ENCODE measurements at regions not wholly inside any gene's neighbourhood (a gene's known extent, or its start where the extent isn't known, plus 50 kb on each side); places are given as distances from the start of the nearest gene placed in this dataset.
"Not testable (repeated sequence)": the region's sequence is repeated elsewhere in the genome, so short reads cannot be mapped to it uniquely, and the experiment has no call there.

DNA sequence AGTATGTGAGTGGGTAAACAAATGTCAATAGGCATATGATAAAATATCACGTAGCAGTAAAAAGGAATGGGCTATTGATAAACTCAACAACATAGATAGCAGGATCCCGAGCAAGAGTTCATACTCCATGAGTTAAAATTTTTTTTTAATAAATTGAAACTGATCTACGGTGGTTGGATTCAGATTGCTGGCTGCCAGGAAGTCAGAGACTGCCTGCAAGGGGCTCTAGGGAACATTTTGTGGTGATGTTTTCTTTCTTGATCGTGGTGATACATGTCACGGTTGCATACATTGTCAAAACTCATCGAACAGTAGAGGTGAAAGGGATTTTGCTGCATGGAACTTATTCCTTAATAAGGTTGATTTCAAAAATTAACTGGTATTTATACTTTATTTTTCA lies 62.6 kb upstream of the WNT7B start:
- no peak for DNase-seq (ENCODE audit: extremely low read depth, low read depth, low spot score)

GRCh38 chr22:46040471-46041465 lies 63.8 kb upstream of the WNT7B start:
- DNase-seq (ENCODE audit: extremely low read depth, low read depth, low spot score) = no peak

DNA sequence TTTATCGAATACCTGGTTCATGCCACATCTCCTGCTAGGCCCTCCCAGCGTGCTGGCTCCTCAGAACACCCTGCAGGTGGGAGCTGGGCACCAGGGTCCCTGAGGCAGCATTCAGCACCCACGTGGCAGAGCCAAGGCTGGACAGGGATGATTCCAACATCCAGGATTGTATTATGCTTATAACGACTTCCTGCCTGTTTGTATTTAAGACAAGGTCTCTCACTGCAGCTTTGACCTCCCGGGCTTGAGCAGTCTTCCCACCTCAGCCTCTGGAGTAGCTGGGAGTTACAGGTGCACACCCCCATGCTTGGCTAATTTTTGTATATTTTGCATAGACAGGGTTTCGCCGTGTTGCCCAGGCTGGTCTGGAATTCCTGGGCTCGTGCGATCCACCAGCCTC lies 64.7 kb upstream of the WNT7B start:
- DNase-seq (ENCODE audit: extremely low read depth, low read depth, low spot score) = no peak

DNA sequence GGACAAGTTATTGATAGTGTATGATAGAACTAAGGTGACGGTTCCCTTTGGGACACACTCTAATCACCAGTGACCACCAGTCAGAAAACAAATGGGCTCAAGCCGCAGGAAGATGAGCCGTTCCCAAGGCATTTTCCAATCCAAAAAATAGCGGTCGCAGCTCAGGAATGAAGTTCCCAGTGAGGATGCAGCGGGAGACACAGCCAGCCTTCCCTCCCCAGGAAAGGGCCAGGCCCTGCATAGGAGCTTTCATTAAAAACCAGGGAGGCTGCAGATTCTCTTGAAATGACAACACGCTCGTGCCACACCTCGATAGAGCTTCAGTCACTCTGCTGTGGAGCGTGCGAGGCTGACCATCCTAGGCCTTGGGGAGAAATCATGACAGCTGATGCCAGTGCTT lies 65.8 kb upstream of the WNT7B start:
- no peak for DNase-seq (ENCODE audit: extremely low read depth, low read depth, low spot score)

- DNase-seq (ENCODE audit: extremely low read depth, low read depth, low spot score) = no peak
Measured at GRCh38 chr22:46043339-46043738, 66.4 kb upstream of the WNT7B start.

DNA sequence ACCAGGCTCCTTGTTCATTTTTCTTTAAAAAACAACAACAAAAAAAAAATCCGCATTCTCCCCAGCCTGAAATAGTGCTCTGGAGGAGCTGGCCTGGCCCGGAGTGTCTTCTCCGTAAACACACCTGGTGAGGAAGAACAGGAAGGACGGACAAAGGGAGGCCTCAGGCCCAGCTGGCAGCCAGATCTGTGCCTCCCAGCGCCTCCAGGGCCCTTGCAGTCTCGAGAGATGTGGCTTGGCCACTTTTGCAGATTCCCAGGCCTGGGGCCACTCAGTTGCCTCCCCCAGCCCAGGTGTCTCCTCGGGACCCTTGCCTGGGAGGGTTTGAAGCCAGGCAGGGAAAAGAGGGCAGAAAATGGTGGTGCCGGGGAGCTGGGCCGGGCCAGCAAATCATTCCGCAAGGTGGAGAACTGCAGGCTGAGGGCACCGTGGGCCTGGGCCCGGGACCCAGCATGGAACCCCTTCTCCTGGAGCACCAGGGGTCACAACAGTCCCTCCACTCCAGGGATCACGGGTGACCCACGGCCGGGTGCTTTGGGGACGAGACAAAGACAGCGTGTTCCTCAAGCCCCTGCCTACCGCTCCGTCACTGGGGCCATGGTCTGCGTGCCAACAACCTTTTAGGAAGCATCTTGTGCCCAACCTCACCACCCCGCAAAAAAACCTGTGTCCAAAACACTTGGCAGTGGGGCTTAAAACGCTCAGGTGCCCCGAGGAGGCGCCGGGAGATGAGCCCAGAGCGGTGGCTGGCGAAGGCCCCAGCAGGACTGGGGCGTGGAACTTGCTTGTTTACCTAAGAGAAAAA lies 67.1 kb upstream of the WNT7B start:
- DNase-seq (ENCODE audit: extremely low read depth, low read depth, low spot score) = no peak

DNA sequence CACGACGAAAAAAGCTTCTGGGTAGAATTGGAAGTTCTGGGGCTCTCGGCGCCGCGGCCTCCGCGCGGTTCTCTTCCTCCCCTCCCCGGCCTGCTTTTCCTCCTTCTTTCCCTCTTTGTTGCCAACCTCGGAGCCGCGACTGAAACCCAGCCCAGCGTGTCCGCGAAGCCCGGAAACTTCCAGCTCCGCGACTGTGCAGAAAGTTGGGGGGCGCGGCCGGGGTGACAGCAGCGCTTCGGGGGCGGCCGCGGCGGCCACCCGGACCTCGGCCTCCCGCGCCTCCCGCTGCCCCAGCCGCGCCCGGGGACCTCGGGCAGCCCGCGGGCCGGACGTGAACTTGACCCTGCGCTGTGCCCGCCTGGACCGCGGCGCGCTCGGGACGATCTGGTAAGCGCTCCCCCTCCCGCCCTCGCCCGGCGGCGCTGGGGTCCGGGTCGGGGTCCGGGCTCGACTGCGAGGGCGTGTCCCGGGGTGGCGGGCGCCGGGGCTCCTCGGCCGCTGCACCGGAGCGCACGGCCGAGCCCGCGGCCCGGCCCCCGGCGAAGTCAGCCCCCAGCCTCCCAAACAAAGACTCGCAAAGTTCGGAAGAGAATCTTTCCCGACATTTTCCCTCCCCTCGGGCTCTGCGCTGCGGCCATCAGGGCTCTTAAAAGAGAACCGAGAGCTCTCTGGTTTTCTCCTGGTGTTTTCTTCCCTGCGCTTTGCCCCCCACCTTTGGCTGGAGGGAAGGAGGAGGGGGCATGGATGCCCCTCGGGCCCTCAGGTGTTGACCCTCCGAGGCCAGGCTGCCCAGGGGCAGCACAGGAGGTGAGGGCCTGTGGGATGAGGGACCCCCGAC lies 67.9 kb upstream of the WNT7B start:
- DNase-seq (ENCODE audit: extremely low read depth, low read depth, low spot score) = no peak

GRCh38 chr22:46045459-46046298 lies 68.7 kb upstream of the WNT7B start:
- DNase-seq (ENCODE audit: extremely low read depth, low read depth, low spot score) = no peak

DNA sequence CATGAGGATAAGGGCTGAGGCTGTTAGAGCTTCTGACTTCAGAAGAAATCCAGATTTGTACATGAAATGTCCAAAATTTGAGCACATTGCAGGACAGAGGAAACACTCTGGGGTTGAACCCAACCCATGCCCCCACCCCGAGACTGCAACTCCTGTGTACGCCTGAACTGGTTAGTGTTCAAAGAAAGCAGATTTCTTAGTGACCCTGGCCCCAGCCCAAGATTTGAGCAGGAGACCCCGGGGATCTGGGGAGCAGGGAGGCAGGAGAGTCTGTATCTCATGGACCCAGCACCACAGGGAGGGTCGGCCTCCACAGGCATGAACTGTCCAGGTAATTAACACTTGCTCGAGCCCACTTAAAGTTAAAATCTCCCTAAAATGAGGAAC lies 69.3 kb upstream of the WNT7B start:
- DNase-seq (ENCODE audit: extremely low read depth, low read depth, low spot score) = no peak

DNA sequence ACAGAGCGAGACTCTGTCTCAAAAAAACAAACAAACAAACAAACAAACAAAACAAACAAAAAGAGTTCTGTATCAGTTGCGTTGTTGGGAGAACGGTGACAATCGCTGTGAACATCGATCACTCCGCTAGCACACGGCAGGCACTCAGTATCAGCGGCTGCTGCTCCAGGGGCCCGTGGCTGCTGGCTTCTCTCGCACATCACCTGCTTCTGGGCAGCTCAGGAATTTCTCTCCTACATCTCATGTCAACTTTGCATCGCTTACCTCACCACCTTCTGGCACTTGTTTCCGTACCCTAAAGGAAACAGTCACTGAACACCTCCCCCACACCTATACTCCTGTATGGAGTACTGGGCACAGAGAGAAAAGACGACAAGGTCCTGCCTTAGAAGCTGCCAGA lies 70.3 kb upstream of the WNT7B start:
- no peak for DNase-seq (ENCODE audit: extremely low read depth, low read depth, low spot score)

DNA sequence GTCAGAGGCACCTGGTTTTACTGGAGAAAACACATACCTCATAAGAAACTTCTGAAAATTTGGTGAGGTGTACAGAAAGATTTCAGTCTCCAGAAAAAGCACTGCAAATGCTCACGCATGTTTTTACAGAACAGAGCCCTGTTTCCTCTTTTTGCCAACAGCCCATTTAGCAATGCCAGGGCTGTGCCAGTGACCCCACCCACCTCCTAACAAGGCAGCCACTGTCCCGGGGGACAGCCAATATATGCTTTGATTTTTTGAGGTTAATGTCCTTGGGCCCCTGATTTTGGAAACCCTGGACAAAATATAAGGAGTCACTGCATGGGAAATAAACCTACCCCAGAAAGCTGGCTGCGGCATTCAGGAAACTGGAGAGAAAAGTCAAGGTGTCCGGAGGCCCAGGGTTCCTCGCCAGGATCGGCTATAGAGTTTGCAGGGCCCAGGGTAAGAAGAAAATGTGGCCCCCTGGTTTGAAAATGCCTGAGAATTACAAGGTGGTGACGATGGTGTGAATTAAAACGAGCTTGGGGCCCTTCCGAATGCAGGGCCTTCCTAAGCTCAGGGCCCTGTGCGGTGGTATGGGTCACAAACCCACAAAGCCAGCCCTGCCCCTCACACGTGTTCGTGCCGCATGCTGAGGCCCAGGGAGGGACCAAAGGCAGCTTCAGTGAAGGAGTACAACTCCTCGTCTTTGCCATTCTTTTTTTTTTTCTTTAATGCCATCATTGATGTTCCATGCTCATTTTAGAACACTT lies 71.1 kb upstream of the WNT7B start:
- DNase-seq (ENCODE audit: extremely low read depth, low read depth, low spot score) = no peak

GRCh38 chr22:46048661-46049060 lies 71.7 kb upstream of the WNT7B start:
- not testable (repeated sequence) for DNase-seq (ENCODE audit: extremely low read depth, low read depth, low spot score)

DNA sequence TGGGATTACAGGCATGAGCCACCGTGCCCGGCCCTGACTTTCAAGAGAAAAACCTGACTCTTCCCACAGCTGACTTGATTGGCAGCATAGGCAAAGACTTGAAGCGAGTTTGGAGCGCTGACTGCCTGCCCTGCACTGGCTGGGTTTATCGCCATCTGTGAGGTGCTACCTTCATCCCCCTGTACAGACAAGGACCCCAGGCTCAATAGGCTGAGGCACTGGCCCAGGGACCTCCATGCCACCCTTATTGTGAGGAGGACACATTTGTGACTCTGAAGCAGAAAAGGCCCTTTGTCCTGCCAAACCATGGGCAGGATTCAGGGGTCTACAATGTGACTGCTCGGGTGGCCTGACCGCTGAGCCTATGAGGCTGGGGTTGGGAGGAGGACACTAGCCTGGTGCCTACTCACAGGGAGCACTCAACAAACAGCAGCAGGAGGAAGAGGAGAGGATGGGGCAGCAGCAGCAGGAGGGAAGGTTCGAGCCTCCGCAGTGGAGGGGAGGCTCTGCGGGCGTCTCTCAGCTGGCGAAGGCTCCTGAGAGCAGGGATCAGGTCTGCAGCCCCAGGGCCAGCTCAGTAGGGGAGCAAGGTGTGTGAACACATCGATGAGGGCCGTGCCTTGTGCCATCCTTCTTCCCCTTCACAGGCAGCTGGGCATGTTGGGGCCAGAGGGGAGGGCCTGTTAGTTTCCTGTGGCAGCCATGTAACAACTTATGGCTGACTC lies 72.9 kb upstream of the WNT7B start:
- no peak for DNase-seq (ENCODE audit: extremely low read depth, low read depth, low spot score)

DNA sequence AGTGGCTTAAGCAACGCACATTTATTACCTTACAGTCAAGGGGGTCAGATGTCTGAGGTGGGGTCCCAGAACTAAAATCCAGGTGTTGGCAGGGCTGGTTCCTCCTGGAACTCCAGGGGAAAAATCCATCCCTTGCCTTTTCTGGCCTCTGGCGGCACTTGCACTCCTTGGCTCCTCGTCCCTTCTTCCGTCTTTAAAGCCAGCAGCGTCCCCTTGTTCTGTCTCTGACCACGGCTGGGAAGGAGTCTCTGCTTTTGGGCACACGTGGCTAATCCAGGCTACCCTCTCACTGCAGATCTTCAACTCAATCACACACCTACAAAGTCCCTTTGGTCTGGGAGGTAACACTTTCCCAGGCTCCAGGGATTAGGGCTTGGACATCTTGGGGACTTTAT lies 73.5 kb upstream of the WNT7B start:
- DNase-seq (ENCODE audit: extremely low read depth, low read depth, low spot score) = no peak

- no peak for DNase-seq (ENCODE audit: extremely low read depth, low read depth, low spot score)
Measured at GRCh38 chr22:46050916-46051614, 74.1 kb upstream of the WNT7B start.

DNA sequence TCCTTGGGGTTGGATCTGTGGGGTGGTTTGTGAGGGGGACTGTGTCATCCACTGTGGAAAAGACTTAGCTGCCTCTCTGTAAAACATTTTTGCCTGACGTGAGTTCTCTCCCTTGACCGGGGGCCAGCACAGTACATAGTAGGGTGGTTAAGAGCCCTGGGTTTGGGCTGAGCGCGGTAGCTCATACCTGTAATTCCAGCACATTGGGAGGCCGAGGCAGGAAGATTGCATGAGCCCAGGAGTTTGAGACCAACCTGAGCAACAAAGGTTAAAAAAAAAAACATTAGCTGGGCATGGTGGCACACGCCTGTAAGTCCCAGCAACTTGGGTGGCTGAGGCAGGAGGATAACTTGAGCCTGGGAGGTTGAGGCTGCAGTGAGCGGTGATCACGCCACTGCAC lies 74.7 kb upstream of the WNT7B start:
- no peak for DNase-seq (ENCODE audit: extremely low read depth, low read depth, low spot score)

- no peak for DNase-seq (ENCODE audit: extremely low read depth, low read depth, low spot score)
Measured at GRCh38 chr22:46052331-46052771, 75.4 kb upstream of the WNT7B start.
